ENCODE measurements at regions not wholly inside any gene's neighbourhood (a gene's known extent, or its start where the extent isn't known, plus 50 kb on each side); places are given as distances from the start of the nearest gene placed in this dataset.

DNA sequence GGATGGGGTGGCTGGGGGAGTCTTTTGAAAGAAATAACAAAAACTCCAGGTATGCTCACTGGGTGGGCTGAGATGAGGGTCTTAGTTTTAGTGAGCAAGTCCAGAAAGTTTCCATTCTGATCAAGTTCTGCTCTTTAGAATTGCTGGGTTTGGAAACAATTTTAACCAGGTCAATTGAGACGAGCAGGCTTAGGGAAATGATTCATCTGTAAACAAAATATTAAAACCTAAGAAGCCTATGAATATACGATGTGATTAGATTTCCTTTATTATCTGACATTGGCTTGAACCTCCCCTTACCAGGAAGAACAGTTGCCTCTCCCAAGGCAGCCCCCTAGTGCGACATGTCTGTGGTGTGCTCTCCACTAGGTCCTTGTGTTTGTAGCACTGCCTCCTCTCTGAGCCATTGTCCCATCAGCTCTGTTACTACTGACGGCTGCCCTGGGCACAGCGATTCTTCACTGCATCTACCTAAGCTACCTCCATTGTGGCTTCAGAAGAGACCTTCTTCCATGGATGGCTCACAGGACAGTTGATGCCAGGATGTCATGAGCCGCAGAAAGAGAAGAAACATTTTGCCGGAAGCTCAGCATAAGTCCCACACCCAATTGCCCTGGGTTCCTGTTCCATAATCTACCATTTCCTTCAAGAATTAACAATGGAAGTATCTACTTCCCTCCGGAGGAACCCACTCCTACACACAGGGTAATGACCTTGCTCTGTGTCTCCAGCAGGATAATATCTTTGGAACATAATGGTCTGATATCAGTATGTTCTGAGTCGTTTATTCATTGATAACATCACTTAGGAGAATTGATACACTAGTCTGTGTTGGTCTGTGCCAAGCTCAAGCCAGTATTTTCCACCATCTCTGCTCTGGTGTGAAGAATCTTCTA, 95.1 kb upstream of the ITGB1 start:
- ChIA-PET POLR2A (no interaction called here), CTCF (interaction anchor here (0.6 kb wide), 1 partner anchor 749 kb away, joined by 3 read pairs; no protein-coding TSS in a partner anchor)
- Histone ChIP-seq H3K36me3 (ENCODE audit: control insufficient read depth in 2 of 2, insufficient read depth in 1 of 2, low read length in 2 of 2) (no peaks in the 10 kb centered on the region), H3K9me3 (ENCODE audit: control insufficient read depth, insufficient read depth, low read depth, low read length) (no peaks in the 10 kb centered on the region), H3K4me3 (ENCODE audit: low read depth, low read length) (no peak overlapping the region), H3K4me1 (ENCODE audit: control insufficient read depth, insufficient read depth, low read length) (no peaks in the 10 kb centered on the region), H3K27ac (ENCODE audit: extremely low read depth, low read depth, low read length) (no peak overlapping the region)
- TF ChIP-seq, protein P1, sequence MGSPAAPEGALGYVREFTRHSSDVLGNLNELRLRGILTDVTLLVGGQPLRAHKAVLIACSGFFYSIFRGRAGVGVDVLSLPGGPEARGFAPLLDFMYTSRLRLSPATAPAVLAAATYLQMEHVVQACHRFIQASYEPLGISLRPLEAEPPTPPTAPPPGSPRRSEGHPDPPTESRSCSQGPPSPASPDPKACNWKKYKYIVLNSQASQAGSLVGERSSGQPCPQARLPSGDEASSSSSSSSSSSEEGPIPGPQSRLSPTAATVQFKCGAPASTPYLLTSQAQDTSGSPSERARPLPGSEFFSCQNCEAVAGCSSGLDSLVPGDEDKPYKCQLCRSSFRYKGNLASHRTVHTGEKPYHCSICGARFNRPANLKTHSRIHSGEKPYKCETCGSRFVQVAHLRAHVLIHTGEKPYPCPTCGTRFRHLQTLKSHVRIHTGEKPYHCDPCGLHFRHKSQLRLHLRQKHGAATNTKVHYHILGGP (tag by site-specific recombination; IDR thresholded peaks at IDR 0.05): no peak
- no peak for TF ChIP-seq ZNF132 (tag by site-specific recombination; IDR thresholded peaks at IDR 0.05; ENCODE audit: borderline replicate concordance)
- no peak for TF ChIP-seq ZNF621 (tag by site-specific recombination; IDR thresholded peaks at IDR 0.05)
- TF ChIP-seq KLF9 (tag by site-specific recombination; IDR thresholded peaks at IDR 0.05; ENCODE audit: low read depth): no peak
- TF ChIP-seq GLIS1 (tag by site-specific recombination; IDR thresholded peaks at IDR 0.05): no peak
- TF ChIP-seq REPIN1 (tag by site-specific recombination; IDR thresholded peaks at IDR 0.05; ENCODE audit: low read depth): no peak
- TF ChIP-seq, protein P2, sequence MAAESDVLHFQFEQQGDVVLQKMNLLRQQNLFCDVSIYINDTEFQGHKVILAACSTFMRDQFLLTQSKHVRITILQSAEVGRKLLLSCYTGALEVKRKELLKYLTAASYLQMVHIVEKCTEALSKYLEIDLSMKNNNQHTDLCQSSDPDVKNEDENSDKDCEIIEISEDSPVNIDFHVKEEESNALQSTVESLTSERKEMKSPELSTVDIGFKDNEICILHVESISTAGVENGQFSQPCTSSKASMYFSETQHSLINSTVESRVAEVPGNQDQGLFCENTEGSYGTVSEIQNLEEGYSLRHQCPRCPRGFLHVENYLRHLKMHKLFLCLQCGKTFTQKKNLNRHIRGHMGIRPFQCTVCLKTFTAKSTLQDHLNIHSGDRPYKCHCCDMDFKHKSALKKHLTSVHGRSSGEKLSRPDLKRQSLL (tag by site-specific recombination; IDR thresholded peaks at IDR 0.05): no peak
- TF ChIP-seq, protein P3, sequence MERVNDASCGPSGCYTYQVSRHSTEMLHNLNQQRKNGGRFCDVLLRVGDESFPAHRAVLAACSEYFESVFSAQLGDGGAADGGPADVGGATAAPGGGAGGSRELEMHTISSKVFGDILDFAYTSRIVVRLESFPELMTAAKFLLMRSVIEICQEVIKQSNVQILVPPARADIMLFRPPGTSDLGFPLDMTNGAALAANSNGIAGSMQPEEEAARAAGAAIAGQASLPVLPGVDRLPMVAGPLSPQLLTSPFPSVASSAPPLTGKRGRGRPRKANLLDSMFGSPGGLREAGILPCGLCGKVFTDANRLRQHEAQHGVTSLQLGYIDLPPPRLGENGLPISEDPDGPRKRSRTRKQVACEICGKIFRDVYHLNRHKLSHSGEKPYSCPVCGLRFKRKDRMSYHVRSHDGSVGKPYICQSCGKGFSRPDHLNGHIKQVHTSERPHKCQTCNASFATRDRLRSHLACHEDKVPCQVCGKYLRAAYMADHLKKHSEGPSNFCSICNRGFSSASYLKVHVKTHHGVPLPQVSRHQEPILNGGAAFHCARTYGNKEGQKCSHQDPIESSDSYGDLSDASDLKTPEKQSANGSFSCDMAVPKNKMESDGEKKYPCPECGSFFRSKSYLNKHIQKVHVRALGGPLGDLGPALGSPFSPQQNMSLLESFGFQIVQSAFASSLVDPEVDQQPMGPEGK (tag by site-specific recombination; IDR thresholded peaks at IDR 0.05): no peak
- TF ChIP-seq ZNF354C (tag by site-specific recombination; IDR thresholded peaks at IDR 0.05; ENCODE audit: borderline replicate concordance, low read depth): no peak
- TF ChIP-seq, protein P4, sequence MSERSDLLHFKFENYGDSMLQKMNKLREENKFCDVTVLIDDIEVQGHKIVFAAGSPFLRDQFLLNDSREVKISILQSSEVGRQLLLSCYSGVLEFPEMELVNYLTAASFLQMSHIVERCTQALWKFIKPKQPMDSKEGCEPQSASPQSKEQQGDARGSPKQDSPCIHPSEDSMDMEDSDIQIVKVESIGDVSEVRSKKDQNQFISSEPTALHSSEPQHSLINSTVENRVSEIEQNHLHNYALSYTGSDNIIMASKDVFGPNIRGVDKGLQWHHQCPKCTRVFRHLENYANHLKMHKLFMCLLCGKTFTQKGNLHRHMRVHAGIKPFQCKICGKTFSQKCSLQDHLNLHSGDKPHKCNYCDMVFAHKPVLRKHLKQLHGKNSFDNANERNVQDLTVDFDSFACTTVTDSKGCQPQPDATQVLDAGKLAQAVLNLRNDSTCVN (tag by site-specific recombination; optimal IDR thresholded peaks at IDR 0.05): no peak
- TF ChIP-seq, protein P5, sequence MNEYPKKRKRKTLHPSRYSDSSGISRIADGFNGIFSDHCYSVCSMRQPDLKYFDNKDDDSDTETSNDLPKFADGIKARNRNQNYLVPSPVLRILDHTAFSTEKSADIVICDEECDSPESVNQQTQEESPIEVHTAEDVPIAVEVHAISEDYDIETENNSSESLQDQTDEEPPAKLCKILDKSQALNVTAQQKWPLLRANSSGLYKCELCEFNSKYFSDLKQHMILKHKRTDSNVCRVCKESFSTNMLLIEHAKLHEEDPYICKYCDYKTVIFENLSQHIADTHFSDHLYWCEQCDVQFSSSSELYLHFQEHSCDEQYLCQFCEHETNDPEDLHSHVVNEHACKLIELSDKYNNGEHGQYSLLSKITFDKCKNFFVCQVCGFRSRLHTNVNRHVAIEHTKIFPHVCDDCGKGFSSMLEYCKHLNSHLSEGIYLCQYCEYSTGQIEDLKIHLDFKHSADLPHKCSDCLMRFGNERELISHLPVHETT (tag by site-specific recombination; IDR thresholded peaks at IDR 0.05): no peak
- TF ChIP-seq KLF10 (tag by site-specific recombination; IDR thresholded peaks at IDR 0.05): no peak
- TF ChIP-seq, protein P6, sequence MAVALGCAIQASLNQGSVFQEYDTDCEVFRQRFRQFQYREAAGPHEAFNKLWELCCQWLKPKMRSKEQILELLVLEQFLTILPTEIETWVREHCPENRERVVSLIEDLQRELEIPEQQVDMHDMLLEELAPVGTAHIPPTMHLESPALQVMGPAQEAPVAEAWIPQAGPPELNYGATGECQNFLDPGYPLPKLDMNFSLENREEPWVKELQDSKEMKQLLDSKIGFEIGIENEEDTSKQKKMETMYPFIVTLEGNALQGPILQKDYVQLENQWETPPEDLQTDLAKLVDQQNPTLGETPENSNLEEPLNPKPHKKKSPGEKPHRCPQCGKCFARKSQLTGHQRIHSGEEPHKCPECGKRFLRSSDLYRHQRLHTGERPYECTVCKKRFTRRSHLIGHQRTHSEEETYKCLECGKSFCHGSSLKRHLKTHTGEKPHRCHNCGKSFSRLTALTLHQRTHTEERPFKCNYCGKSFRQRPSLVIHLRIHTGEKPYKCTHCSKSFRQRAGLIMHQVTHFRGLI (tag by site-specific recombination; IDR thresholded peaks at IDR 0.05): no peak
- no peak for TF ChIP-seq ZXDB (tag by site-specific recombination; IDR thresholded peaks at IDR 0.05)
- no peak for TF ChIP-seq ZNF596 (tag by site-specific recombination; IDR thresholded peaks at IDR 0.05)
- TF ChIP-seq, protein P7, sequence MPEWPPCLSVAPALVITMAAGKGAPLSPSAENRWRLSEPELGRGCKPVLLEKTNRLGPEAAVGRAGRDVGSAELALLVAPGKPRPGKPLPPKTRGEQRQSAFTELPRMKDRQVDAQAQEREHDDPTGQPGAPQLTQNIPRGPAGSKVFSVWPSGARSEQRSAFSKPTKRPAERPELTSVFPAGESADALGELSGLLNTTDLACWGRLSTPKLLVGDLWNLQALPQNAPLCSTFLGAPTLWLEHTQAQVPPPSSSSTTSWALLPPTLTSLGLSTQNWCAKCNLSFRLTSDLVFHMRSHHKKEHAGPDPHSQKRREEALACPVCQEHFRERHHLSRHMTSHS (tag by site-specific recombination; IDR thresholded peaks at IDR 0.05): no peak

Measured in HEK293 (cell line).